ENCODE measurements at regions not wholly inside any gene's neighbourhood (a gene's known extent, or its start where the extent isn't known, plus 50 kb on each side); places are given as distances from the start of the nearest gene placed in this dataset.
"Not testable (repeated sequence)": the region's sequence is repeated elsewhere in the genome, so short reads cannot be mapped to it uniquely, and the experiment has no call there.

DNA sequence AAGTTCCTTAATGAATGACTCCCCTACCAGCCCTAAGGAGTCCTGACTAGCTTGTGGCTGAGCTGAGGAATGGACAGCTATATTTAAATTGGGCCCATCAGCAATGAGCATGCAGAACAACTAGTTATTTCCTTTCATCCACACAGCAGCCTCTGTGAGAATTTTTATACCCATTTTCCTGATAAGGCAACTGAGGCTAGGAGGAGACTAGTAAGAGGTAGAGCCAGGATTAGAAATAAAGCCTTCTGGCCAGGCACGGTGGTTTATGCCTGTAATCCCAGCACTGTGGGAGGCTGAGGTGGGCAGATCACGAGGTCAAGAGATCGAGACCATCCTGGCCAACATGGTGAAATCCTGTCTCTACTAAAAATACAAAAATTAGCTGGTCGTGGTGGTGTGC lies 55.9 kb upstream of the CYRIA start:
- BruUV-seq (replicated peaks); H3K9me3 ChIP-seq (ENCODE audit: control insufficient read depth, insufficient read depth, low read depth, low read length); H3K27me3 ChIP-seq (ENCODE audit: control insufficient read depth, insufficient read depth, low read length); intact Hi-C loops (cut with micrococcal nuclease; ENCODE audit: unreplicated experiment); CTCF ChIA-PET; DNase-seq (ENCODE audit: low read depth, low spot score); in situ Hi-C loops (cut with HindIII; ENCODE audit: low pct_unique_long_range_greater_than_20kb, low sequenced_read_pairs); H3K36me3 ChIP-seq (ENCODE audit: control insufficient read depth, insufficient read depth, low read length); ATAC-seq; H3K4me3 ChIP-seq (ENCODE audit: low read depth in 2 of 2, low read length in 2 of 2); H3K4me1 ChIP-seq (ENCODE audit: control insufficient read depth, insufficient read depth, low read length); POLR2A ChIA-PET; H3K27ac ChIP-seq (ENCODE audit: low read length): not testable (repeated sequence)

DNA sequence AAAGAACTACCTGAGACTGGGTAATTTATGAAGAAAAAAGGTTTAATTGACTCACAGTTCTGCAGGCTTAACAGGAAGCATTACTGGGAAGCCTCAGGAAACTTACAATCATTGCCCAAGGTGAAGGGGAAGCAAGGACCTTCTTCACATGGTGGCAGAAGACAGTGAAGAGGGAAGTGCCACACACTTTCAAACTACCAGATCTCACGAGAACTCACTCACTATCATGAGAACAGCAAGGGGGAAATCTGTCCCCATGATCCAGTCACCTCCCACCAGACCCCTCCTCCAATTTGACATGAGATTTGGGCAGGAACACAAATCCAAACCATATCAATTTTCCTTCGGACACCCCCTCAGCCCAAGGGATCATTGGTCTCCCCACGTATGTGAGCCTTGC lies 55.1 kb upstream of the CYRIA start:
- intact Hi-C loops (cut with micrococcal nuclease; ENCODE audit: unreplicated experiment); in situ Hi-C loops (cut with HindIII; ENCODE audit: low pct_unique_long_range_greater_than_20kb, low sequenced_read_pairs); ATAC-seq; DNase-seq (ENCODE audit: low read depth, low spot score); H3K27ac ChIP-seq (ENCODE audit: low read length); H3K9me3 ChIP-seq (ENCODE audit: control insufficient read depth, insufficient read depth, low read depth, low read length); H3K4me3 ChIP-seq (ENCODE audit: low read depth in 2 of 2, low read length in 2 of 2); BruUV-seq (replicated peaks); H3K4me1 ChIP-seq (ENCODE audit: control insufficient read depth, insufficient read depth, low read length); H3K27me3 ChIP-seq (ENCODE audit: control insufficient read depth, insufficient read depth, low read length); POLR2A ChIA-PET; H3K36me3 ChIP-seq (ENCODE audit: control insufficient read depth, insufficient read depth, low read length); CTCF ChIA-PET: not testable (repeated sequence)

DNA sequence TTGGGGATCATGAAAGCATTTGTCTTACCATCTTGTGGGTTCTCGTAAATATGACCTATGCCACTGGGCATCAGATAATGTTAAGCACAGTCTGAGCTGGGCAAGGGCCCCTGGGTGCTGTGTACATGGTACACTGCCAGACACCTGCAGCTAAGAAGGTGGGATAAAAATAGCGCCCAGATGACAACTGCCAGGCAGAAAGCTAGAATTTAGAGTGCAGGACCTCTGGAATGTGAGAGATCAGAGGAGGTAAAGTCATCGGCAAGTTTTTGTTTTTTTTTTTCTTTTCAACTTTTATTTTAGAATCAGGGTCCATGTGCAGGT lies 53.8 kb upstream of the CYRIA start:
- DNase-seq (ENCODE audit: low read depth, low spot score) (no peak), ATAC-seq (no peak)
- Histone ChIP-seq H3K36me3 (ENCODE audit: control insufficient read depth, insufficient read depth, low read length) (no peaks in the 10 kb centered on the region), H3K27me3 (ENCODE audit: control insufficient read depth, insufficient read depth, low read length) (peaks cover 6% of the 10 kb centered on the region), H3K4me1 (ENCODE audit: control insufficient read depth, insufficient read depth, low read length) (no peaks in the 10 kb centered on the region), H3K4me3 (ENCODE audit: low read depth in 2 of 2, low read length in 2 of 2) (no peak overlapping the region), H3K27ac (ENCODE audit: low read length) (no peak overlapping the region), H3K9me3 (ENCODE audit: control insufficient read depth, insufficient read depth, low read depth, low read length) (no peaks in the 10 kb centered on the region)
- in situ Hi-C loops (cut with HindIII; ENCODE audit: low pct_unique_long_range_greater_than_20kb, low sequenced_read_pairs), result no loop called here
- intact Hi-C loops (cut with micrococcal nuclease; ENCODE audit: unreplicated experiment), result no loop called here
- POLR2A ChIA-PET, result no interaction called here
- TF ChIP-seq SIN3A (IDR thresholded peaks at IDR 0.05; ENCODE audit: borderline replicate concordance, insufficient read depth, low read depth, low read length) (no peak), POLR2AphosphoS5 (IDR thresholded peaks at IDR 0.05; ENCODE audit: low read depth, low read length) (no peak), TCF7L2 (IDR thresholded peaks at IDR 0.05; ENCODE audit: low read depth, low read length) (no peak)
- TF ChIP-seq, protein P1, sequence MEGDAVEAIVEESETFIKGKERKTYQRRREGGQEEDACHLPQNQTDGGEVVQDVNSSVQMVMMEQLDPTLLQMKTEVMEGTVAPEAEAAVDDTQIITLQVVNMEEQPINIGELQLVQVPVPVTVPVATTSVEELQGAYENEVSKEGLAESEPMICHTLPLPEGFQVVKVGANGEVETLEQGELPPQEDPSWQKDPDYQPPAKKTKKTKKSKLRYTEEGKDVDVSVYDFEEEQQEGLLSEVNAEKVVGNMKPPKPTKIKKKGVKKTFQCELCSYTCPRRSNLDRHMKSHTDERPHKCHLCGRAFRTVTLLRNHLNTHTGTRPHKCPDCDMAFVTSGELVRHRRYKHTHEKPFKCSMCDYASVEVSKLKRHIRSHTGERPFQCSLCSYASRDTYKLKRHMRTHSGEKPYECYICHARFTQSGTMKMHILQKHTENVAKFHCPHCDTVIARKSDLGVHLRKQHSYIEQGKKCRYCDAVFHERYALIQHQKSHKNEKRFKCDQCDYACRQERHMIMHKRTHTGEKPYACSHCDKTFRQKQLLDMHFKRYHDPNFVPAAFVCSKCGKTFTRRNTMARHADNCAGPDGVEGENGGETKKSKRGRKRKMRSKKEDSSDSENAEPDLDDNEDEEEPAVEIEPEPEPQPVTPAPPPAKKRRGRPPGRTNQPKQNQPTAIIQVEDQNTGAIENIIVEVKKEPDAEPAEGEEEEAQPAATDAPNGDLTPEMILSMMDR (IDR thresholded peaks at IDR 0.05), result no peak
- TF ChIP-seq, protein P2, sequence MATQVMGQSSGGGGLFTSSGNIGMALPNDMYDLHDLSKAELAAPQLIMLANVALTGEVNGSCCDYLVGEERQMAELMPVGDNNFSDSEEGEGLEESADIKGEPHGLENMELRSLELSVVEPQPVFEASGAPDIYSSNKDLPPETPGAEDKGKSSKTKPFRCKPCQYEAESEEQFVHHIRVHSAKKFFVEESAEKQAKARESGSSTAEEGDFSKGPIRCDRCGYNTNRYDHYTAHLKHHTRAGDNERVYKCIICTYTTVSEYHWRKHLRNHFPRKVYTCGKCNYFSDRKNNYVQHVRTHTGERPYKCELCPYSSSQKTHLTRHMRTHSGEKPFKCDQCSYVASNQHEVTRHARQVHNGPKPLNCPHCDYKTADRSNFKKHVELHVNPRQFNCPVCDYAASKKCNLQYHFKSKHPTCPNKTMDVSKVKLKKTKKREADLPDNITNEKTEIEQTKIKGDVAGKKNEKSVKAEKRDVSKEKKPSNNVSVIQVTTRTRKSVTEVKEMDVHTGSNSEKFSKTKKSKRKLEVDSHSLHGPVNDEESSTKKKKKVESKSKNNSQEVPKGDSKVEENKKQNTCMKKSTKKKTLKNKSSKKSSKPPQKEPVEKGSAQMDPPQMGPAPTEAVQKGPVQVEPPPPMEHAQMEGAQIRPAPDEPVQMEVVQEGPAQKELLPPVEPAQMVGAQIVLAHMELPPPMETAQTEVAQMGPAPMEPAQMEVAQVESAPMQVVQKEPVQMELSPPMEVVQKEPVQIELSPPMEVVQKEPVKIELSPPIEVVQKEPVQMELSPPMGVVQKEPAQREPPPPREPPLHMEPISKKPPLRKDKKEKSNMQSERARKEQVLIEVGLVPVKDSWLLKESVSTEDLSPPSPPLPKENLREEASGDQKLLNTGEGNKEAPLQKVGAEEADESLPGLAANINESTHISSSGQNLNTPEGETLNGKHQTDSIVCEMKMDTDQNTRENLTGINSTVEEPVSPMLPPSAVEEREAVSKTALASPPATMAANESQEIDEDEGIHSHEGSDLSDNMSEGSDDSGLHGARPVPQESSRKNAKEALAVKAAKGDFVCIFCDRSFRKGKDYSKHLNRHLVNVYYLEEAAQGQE (IDR thresholded peaks at IDR 0.05; ENCODE audit: insufficient read depth in 1 of 2, low read depth in 2 of 2, low read length in 1 of 2), result no peak
- CTCF ChIA-PET, result no interaction called here
- BruUV-seq (replicated peaks), result no TSS peak

Data from Panc1 (cell line).